ENCODE measurements at regions not wholly inside any gene's neighbourhood (a gene's known extent, or its start where the extent isn't known, plus 50 kb on each side); places are given as distances from the start of the nearest gene placed in this dataset.

GRCh38 chr3:182058488-182058887 lies 346.8 kb downstream of the SOX2 start:
- TF ChIP-seq CTCF (conservative IDR thresholded peaks at IDR 0.05; ENCODE audit: low read depth, low read length) (no peak), EZH2 (IDR thresholded peaks at IDR 0.05; ENCODE audit: borderline replicate concordance, low read depth, low read length, poor library complexity, severe bottlenecking) (no peak)
- Histone ChIP-seq H3K4me3 (ENCODE audit: low read depth, low read length, poor library complexity, severe bottlenecking) (no peak overlapping the region), H3K4me1 (ENCODE audit: insufficient read depth, low read length, poor library complexity, severe bottlenecking) (no peaks in the 10 kb centered on the region), H3K27ac (ENCODE audit: low read depth, low read length, poor library complexity, severe bottlenecking) (no peak overlapping the region), H3K9me3 (ENCODE audit: low read depth, low read length, poor library complexity, severe bottlenecking) (no peaks in the 10 kb centered on the region), H3K36me3 (ENCODE audit: insufficient read depth, low read length, poor library complexity, severe bottlenecking) (no peaks in the 10 kb centered on the region), H3K27me3 (replicated peaks; ENCODE audit: insufficient read depth, low read depth, low read length, poor library complexity) (no peaks in the 10 kb centered on the region)
- DNase-seq (ENCODE audit: low spot score): no peak
- intact Hi-C loops (cut with micrococcal nuclease; ENCODE audit: unreplicated experiment): no loop called here
- CTCF ChIA-PET: no interaction called here
- no TSS peak for BruUV-seq (replicated peaks)
- POLR2A ChIA-PET (ENCODE audit: low non-redundant PET): no interaction called here

GRCh38 chr3:182063742-182064141 lies 352.0 kb downstream of the SOX2 start:
- Histone ChIP-seq H3K36me3 (ENCODE audit: insufficient read depth, low read length, poor library complexity, severe bottlenecking) (no peaks in the 10 kb centered on the region), H3K9me3 (ENCODE audit: low read depth, low read length, poor library complexity, severe bottlenecking) (no peaks in the 10 kb centered on the region), H3K27ac (ENCODE audit: low read depth, low read length, poor library complexity, severe bottlenecking) (no peak overlapping the region), H3K27me3 (replicated peaks; ENCODE audit: insufficient read depth, low read depth, low read length, poor library complexity) (no peaks in the 10 kb centered on the region), H3K4me1 (ENCODE audit: insufficient read depth, low read length, poor library complexity, severe bottlenecking) (no peaks in the 10 kb centered on the region), H3K4me3 (ENCODE audit: low read depth, low read length, poor library complexity, severe bottlenecking) (no peak overlapping the region)
- no peak for DNase-seq (ENCODE audit: low spot score)
- CTCF ChIA-PET: no interaction called here
- TF ChIP-seq EZH2 (IDR thresholded peaks at IDR 0.05; ENCODE audit: borderline replicate concordance, low read depth, low read length, poor library complexity, severe bottlenecking) (no peak), CTCF (conservative IDR thresholded peaks at IDR 0.05; ENCODE audit: low read depth, low read length) (no peak)
- intact Hi-C loops (cut with micrococcal nuclease; ENCODE audit: unreplicated experiment): no loop called here
- no TSS peak for BruUV-seq (replicated peaks)
- POLR2A ChIA-PET (ENCODE audit: low non-redundant PET): no interaction called here

GRCh38 chr3:182067423-182067822 lies 355.7 kb downstream of the SOX2 start:
- H3K27me3 ChIP-seq (replicated peaks; ENCODE audit: insufficient read depth, low read depth, low read length, poor library complexity): no peaks in the 10 kb centered on the region
- intact Hi-C loops (cut with micrococcal nuclease; ENCODE audit: unreplicated experiment): no loop called here
- H3K4me1 ChIP-seq (ENCODE audit: insufficient read depth, low read length, poor library complexity, severe bottlenecking): no peaks in the 10 kb centered on the region
- no peak overlapping the region for H3K27ac ChIP-seq (ENCODE audit: low read depth, low read length, poor library complexity, severe bottlenecking)
- no peak overlapping the region for H3K4me3 ChIP-seq (ENCODE audit: low read depth, low read length, poor library complexity, severe bottlenecking)
- H3K36me3 ChIP-seq (ENCODE audit: insufficient read depth, low read length, poor library complexity, severe bottlenecking): no peaks in the 10 kb centered on the region
- ChIA-PET CTCF (no interaction called here), POLR2A (ENCODE audit: low non-redundant PET) (no interaction called here)
- DNase-seq (ENCODE audit: low spot score): no peak
- no TSS peak for BruUV-seq (replicated peaks)
- TF ChIP-seq EZH2 (IDR thresholded peaks at IDR 0.05; ENCODE audit: borderline replicate concordance, low read depth, low read length, poor library complexity, severe bottlenecking): no peak
- TF ChIP-seq CTCF (conservative IDR thresholded peaks at IDR 0.05; ENCODE audit: low read depth, low read length): no peak
- H3K9me3 ChIP-seq (ENCODE audit: low read depth, low read length, poor library complexity, severe bottlenecking): no peaks in the 10 kb centered on the region
